Breast epithelium (tissue), 4 donors: ENCODE measurements at regions not wholly inside any gene's neighbourhood (a gene's known extent, or its start where the extent isn't known, plus 50 kb on each side); places are given as distances from the start of the nearest gene placed in this dataset.

ENCODE experiments used
- DNase-seq, 2 donors: peaks; one replicate each; pipeline ENCODE4 v3.0.0-alpha.2; 2019; ENCODE audit warnings: low spot score in 2 of 2
- H3K27ac ChIP-seq, 2 donors: fragments of 200-600 bp; sonication (generic) in 1 of 2; one replicate each; pipeline ENCODE4 v1.5.1; 2016 to 2019; ENCODE audit warnings: mild to moderate bottlenecking in 1 of 2
- H3K27me3 ChIP-seq, 2 donors: fragments of 200-600 bp; sonication (generic) in 1 of 2; one replicate each; pipeline versions ENCODE4 v1.5.1 to v1.6.0; 2017 to 2019; ENCODE audit warnings: control low read depth in 1 of 2, mild to moderate bottlenecking in 1 of 2
- H3K36me3 ChIP-seq: fragments of 200-600 bp; one replicate; pipeline ENCODE4 v1.5.1; 2019
- H3K4me1 ChIP-seq, 2 donors: fragments of 200-600 bp; sonication (generic); one replicate each; pipeline ENCODE4 v1.5.1; 2016 to 2019; ENCODE audit warnings: control low read depth in 1 of 2
- H3K4me3 ChIP-seq, 3 donors: fragments of 200-600 bp; sonication (generic); 1 replicate in 2 of 3; 2 replicates in 1 of 3; pipeline ENCODE4 v1.5.1; 2016 to 2019; ENCODE audit warnings: mild to moderate bottlenecking in 3 of 3, moderate library complexity in 2 of 3
- H3K9me3 ChIP-seq, 2 donors: fragments of 200-600 bp; sonication (generic) in 1 of 2; one replicate each; pipeline ENCODE4 v1.5.1; 2016 to 2019; ENCODE audit warnings: control low read depth in 1 of 2
- POLR2A ChIP-seq: fragments of 450-650 bp; IDR thresholded peaks from one replicate; pipeline ENCODE4 v1.6.1; 2016; ENCODE audit warnings: antibody characterized with exemption, mild to moderate bottlenecking, moderate library complexity
- POLR2AphosphoS5 ChIP-seq, 3 donors: sonication (generic); formaldehyde crosslinking; IDR thresholded peaks; one replicate each; pipeline ENCODE4 v1.6.1; 2017; ENCODE audit warnings: antibody characterized with exemption in 3 of 3
- intact Hi-C: fragments of 100-400 bp; cut with DNase I; formaldehyde crosslinking; loops from one replicate; pipeline ENCODE4 v1.15.1; 2023; ENCODE audit warnings: low total_unique reads
- TF ChIP-seq, protein P1 (sequence below), 3 donors: fragments of 450-650 bp; IDR thresholded peaks; one replicate each; pipeline ENCODE4 v1.5.1; 2016 to 2017; ENCODE audit warnings: antibody characterized with exemption in 3 of 3, mild to moderate bottlenecking in 3 of 3, moderate library complexity in 3 of 3

- TF ChIP-seq, protein P1, sequence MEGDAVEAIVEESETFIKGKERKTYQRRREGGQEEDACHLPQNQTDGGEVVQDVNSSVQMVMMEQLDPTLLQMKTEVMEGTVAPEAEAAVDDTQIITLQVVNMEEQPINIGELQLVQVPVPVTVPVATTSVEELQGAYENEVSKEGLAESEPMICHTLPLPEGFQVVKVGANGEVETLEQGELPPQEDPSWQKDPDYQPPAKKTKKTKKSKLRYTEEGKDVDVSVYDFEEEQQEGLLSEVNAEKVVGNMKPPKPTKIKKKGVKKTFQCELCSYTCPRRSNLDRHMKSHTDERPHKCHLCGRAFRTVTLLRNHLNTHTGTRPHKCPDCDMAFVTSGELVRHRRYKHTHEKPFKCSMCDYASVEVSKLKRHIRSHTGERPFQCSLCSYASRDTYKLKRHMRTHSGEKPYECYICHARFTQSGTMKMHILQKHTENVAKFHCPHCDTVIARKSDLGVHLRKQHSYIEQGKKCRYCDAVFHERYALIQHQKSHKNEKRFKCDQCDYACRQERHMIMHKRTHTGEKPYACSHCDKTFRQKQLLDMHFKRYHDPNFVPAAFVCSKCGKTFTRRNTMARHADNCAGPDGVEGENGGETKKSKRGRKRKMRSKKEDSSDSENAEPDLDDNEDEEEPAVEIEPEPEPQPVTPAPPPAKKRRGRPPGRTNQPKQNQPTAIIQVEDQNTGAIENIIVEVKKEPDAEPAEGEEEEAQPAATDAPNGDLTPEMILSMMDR (IDR thresholded peaks at IDR 0.05), result no peak
- TF ChIP-seq POLR2A (no peak), POLR2AphosphoS5 (IDR thresholded peaks at IDR 0.05) (no peak)
- intact Hi-C loops, result no loop called here
- H3K4me3 ChIP-seq, result no peak overlapping the region
- no peaks in the 10 kb centered on the region for H3K4me1 ChIP-seq
- H3K27ac ChIP-seq, result peak overlapping the region in 1 of 2 donors; percentile 60
- H3K27me3 ChIP-seq, result no peaks in the 10 kb centered on the region
- no peaks in the 10 kb centered on the region for H3K36me3 ChIP-seq
- peaks cover 0 to 6% of the 10 kb centered on the region in 2 donors for H3K9me3 ChIP-seq
- no peak for DNase-seq
Observed at GRCh38 chr6:106870824-106871717, 103.5 kb downstream of the CD24 start.

DNA sequence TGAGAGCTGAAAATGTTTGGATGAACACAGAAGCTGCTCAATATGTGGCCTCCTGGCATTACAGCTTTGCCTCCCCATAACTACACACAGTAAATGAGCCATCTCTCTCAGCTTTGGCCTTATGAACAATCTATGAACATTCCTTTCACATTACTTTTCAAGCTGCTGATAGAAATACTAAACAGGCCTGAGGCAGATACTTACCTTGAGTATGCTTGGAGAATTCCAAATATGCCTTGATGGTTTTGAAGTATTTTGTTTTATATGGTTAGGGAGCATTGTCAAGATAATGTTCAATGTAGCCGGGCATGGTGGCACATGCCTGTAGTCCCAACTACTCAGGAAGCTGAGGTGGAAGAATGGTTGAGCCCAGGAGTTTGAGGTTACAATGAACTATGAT, 104.5 kb downstream of the CD24 start:
- H3K4me3 ChIP-seq, result no peak overlapping the region
- H3K9me3 ChIP-seq, result no peaks in the 10 kb centered on the region
- peak in 1 of 2 donors; percentile 40 for DNase-seq
- TF ChIP-seq POLR2A, result no peak
- intact Hi-C loops, result no loop called here
- no peaks in the 10 kb centered on the region for H3K4me1 ChIP-seq
- no peaks in the 10 kb centered on the region for H3K27me3 ChIP-seq
- no peaks in the 10 kb centered on the region for H3K36me3 ChIP-seq
- peak overlapping the region in 1 of 2 donors; percentile 31 for H3K27ac ChIP-seq

DNA sequence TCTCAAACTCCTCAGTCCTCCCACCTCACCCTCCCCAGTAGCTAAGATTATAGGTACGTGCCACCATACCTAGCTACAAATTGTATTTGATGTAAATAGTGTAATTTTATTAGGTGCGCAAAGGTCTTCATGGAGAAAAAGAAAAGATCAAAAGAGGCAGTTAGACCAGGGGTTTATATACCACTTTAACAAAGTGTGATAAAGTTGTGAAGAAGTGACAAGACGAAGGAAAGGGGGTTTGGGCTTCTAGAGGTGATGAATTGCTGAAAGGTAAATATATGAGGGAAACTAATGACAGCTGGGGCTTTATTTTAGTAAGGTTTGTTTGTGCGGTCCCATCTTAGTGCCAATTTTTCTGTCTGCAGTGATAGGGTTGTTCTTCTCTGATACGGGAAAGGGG, 105.3 kb downstream of the CD24 start:
- H3K36me3 ChIP-seq, result no peaks in the 10 kb centered on the region
- H3K27me3 ChIP-seq, result no peaks in the 10 kb centered on the region
- no peak overlapping the region for H3K4me3 ChIP-seq
- no peaks in the 10 kb centered on the region for H3K4me1 ChIP-seq
- intact Hi-C loops, result no loop called here
- no peak for DNase-seq
- H3K9me3 ChIP-seq, result no peaks in the 10 kb centered on the region
- no peak overlapping the region for H3K27ac ChIP-seq
- TF ChIP-seq, protein P1 (IDR thresholded peaks at IDR 0.05), result no peak
- TF ChIP-seq POLR2AphosphoS5 (IDR thresholded peaks at IDR 0.05) (no peak), POLR2A (no peak)

- intact Hi-C loops, result no loop called here
- no peaks in the 10 kb centered on the region for H3K4me1 ChIP-seq
- no peaks in the 10 kb centered on the region for H3K9me3 ChIP-seq
- no peak for DNase-seq
- H3K27me3 ChIP-seq, result no peaks in the 10 kb centered on the region
- H3K27ac ChIP-seq, result no peak overlapping the region
- no peak overlapping the region for H3K4me3 ChIP-seq
- TF ChIP-seq POLR2AphosphoS5 (IDR thresholded peaks at IDR 0.05) (no peak), POLR2A (no peak)
- TF ChIP-seq, protein P1 (IDR thresholded peaks at IDR 0.05), result no peak
- H3K36me3 ChIP-seq, result no peaks in the 10 kb centered on the region
Observed at GRCh38 chr6:106866875-106867658, 107.5 kb downstream of the CD24 start.

GRCh38 chr6:106862858-106863257, 111.7 kb downstream of the CD24 start:
- H3K4me3 ChIP-seq, result no peak overlapping the region
- intact Hi-C loops, result loop anchor here (5.0 kb wide), 1 partner anchor 121 kb away; no protein-coding TSS in a partner anchor
- TF ChIP-seq, protein P1 (IDR thresholded peaks at IDR 0.05), result no peak
- no peak for TF ChIP-seq POLR2A
- TF ChIP-seq POLR2AphosphoS5 (IDR thresholded peaks at IDR 0.05), result no peak
- no peak for DNase-seq
- H3K27ac ChIP-seq, result no peak overlapping the region
- H3K27me3 ChIP-seq, result no peaks in the 10 kb centered on the region
- H3K9me3 ChIP-seq, result peaks cover 0 to 6% of the 10 kb centered on the region in 2 donors
- no peaks in the 10 kb centered on the region for H3K4me1 ChIP-seq
- H3K36me3 ChIP-seq, result no peaks in the 10 kb centered on the region
